ENCODE measurements at regions not wholly inside any gene's neighbourhood (a gene's known extent, or its start where the extent isn't known, plus 50 kb on each side); places are given as distances from the start of the nearest gene placed in this dataset.

DNA sequence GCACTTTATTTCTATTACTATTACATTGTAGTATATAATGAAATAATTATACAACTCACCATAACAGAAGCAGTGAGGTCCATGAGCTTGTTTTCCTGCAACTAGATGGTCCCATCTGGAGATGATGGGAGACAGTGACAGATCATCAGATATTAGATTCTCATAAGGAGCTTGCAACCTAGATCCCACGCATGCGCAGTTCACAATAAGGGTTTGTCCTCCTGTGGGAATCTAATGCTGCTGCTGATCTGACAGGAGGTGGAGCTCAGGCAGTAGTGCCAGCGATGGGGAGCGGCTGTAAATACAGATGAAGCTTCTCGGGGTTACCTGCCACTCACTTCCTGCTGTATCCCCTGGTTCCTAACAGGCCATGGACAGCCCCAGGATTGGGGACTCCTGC lies 139.5 kb upstream of the TCF21 start:
- Mint-ChIP-seq H3K4me3 (no peak overlapping the region), H3K36me3 (no peaks in the 10 kb centered on the region), H3K9me3 (no peaks in the 10 kb centered on the region), H3K4me1 (ENCODE audit: low read depth) (no peaks in the 10 kb centered on the region), H3K27me3 (peaks cover 3% of the 10 kb centered on the region), H3K27ac (no peak overlapping the region)
- CTCF ChIA-PET: no interaction called here
- DNase-seq: no peak
- intact Hi-C loops (cut with micrococcal nuclease): no loop called here
- POLR2A ChIA-PET: no interaction called here

DNA sequence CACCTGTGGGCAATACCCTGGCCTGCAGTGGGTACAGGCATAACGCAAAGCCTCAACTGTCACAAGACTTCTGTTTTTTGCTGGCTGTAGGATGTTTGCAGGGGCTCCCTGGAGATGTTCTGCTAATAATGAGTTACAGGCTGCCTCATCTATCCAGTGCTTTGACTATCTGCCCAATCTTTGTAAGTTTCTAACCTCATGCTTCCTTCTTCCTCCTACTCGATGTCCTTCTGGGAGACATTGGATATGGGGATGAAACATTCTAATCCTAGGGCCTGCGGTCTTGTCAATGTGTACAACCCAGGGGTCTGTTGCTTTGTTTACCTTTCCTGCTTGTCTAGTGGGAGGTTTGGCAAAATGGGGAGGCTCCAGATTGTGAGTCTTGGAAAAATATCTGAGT lies 136.8 kb upstream of the TCF21 start:
- H3K36me3 Mint-ChIP-seq: no peaks in the 10 kb centered on the region
- no peak overlapping the region for H3K27ac Mint-ChIP-seq
- intact Hi-C loops (cut with micrococcal nuclease): no loop called here
- POLR2A ChIA-PET: no interaction called here
- H3K27me3 Mint-ChIP-seq: peaks cover 5% of the 10 kb centered on the region
- H3K4me3 Mint-ChIP-seq: no peak overlapping the region
- no peak for DNase-seq
- CTCF ChIA-PET: no interaction called here
- H3K9me3 Mint-ChIP-seq: no peaks in the 10 kb centered on the region
- H3K4me1 Mint-ChIP-seq (ENCODE audit: low read depth): no peaks in the 10 kb centered on the region

DNA sequence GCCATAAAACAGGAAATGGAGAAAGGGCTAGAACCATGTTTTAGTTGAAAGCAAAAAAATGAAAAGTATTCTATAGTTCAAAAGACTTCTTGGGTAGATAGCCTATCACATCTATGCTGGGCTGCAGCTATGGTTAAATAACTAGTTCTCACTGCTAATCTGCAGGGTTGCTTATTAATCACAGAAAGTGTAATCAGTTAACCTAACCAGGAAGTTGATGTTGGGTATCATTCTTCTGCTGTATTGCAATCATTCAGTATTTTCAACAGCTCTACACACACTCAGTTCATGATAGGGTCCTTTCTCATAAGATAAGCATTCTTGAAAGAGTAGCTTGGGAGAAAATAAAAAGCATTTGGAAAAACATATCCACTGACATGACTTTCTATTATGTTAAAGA lies 135.2 kb upstream of the TCF21 start:
- ChIA-PET CTCF (no interaction called here), POLR2A (no interaction called here)
- Mint-ChIP-seq H3K9me3 (no peaks in the 10 kb centered on the region), H3K36me3 (no peaks in the 10 kb centered on the region), H3K4me1 (ENCODE audit: low read depth) (no peaks in the 10 kb centered on the region), H3K27ac (no peak overlapping the region), H3K4me3 (no peak overlapping the region), H3K27me3 (peaks cover 2% of the 10 kb centered on the region)
- DNase-seq: no peak
- intact Hi-C loops (cut with micrococcal nuclease): no loop called here

DNA sequence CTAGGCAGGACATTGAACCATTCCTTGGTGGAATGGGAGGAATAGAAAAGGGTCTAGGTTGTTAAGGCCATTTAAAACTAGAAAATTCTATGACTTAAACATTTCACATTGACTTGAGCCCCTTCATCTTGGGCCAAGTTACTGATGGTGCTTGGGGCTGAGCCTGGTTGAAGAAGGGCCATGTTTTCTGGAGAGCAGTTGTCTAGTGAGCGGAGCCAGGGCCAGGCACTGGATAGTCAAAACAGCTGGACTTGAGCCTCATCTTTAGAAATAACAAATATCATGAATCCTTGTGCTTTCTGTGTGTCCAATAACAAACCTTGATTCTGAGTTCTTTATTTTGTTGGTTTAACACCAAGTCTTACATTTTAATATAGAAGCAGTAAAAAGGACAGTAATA lies 134.6 kb upstream of the TCF21 start:
- CTCF ChIA-PET: no interaction called here
- intact Hi-C loops (cut with micrococcal nuclease): no loop called here
- Mint-ChIP-seq H3K4me1 (ENCODE audit: low read depth) (no peaks in the 10 kb centered on the region), H3K4me3 (no peak overlapping the region), H3K27ac (no peak overlapping the region), H3K27me3 (peaks cover 2% of the 10 kb centered on the region), H3K9me3 (no peaks in the 10 kb centered on the region), H3K36me3 (no peaks in the 10 kb centered on the region)
- DNase-seq: no peak
- POLR2A ChIA-PET: no interaction called here

DNA sequence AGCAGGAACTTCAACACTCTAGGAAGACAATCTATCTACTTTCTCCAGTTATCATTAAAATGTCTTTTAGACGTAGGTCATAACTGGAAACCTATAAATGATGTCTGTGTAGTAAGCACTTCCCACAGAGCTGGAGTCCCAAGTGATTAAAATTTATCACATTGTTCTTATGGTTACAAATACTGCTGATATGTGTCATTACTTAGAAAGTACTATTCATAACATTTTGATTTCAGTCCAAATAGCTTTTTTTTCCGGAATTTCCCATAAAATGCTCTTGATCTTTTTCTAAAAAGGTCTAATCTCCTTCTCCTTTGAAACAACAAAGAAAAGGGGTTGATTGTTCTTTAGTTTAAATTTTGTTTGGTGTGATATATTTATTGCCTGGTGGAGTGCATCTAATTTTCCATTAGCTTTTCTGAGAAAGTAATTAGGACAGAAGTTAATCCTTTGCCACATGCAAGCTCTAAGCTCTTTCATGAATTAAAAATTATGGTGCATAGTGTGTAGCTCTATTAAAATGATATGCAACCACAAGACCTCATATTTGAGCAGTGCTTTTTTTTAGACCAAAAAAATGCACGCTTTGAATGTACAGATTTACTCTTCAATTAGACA lies 132.7 kb upstream of the TCF21 start:
- no peak for DNase-seq
- POLR2A ChIA-PET: no interaction called here
- no peak overlapping the region for H3K4me3 Mint-ChIP-seq
- H3K36me3 Mint-ChIP-seq: no peaks in the 10 kb centered on the region
- intact Hi-C loops (cut with micrococcal nuclease): no loop called here
- no peaks in the 10 kb centered on the region for H3K9me3 Mint-ChIP-seq
- CTCF ChIA-PET: no interaction called here
- H3K27me3 Mint-ChIP-seq: peaks cover 4% of the 10 kb centered on the region
- no peaks in the 10 kb centered on the region for H3K4me1 Mint-ChIP-seq (ENCODE audit: low read depth)
- H3K27ac Mint-ChIP-seq: no peak overlapping the region

DNA sequence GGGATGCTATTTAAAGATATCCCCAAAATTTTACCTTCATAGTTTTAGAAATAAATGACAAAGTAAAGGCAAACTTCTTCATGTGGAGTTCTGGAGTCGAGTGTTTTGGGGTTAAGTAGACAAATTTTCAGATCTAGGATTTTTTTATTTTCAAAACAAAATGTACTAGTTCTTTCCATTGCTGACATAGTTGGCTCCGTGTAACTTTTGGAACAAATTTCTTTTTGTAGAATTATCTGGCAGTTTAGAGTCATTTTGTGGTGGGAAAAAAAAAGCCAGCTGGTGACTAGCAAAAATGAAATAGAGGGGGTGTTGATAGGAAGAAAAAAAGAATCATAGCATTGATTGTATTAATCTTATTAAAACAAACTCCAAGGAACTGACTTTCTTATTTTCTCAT lies 131.6 kb upstream of the TCF21 start:
- POLR2A ChIA-PET: no interaction called here
- H3K4me1 Mint-ChIP-seq (ENCODE audit: low read depth): no peaks in the 10 kb centered on the region
- no peak overlapping the region for H3K27ac Mint-ChIP-seq
- no peaks in the 10 kb centered on the region for H3K36me3 Mint-ChIP-seq
- DNase-seq: no peak
- no peak overlapping the region for H3K4me3 Mint-ChIP-seq
- CTCF ChIA-PET: interaction anchor here (0.7 kb wide), 1 partner anchor 160 kb away, joined by 3 read pairs; no protein-coding TSS in a partner anchor
- intact Hi-C loops (cut with micrococcal nuclease): no loop called here
- no peaks in the 10 kb centered on the region for H3K9me3 Mint-ChIP-seq
- peaks cover 4% of the 10 kb centered on the region for H3K27me3 Mint-ChIP-seq

DNA sequence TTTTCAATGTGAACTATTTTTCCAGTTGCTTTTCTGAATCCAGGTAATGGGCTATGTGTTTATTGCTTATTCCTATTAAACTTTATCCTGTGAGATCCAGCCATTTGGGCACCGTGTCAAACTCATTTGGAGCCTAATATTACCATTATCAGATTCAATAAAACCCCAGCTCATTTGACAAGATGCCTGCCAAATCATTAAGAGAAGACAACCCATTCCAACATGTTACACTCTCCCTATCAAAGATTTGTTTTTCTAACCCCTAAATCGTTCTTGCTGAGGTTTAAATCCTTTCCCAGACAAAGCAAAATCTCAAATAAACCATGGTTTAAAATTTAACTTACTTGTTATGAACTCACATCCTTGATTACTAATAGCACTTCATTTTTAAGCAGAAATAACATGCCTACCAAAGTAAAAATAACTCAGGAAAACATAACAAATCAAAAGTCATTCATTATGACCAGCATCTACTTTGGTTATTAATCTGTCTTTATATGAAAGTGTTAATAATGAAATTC lies 130.0 kb upstream of the TCF21 start:
- Mint-ChIP-seq H3K9me3 (no peaks in the 10 kb centered on the region), H3K4me3 (no peak overlapping the region), H3K4me1 (ENCODE audit: low read depth) (no peaks in the 10 kb centered on the region), H3K36me3 (no peaks in the 10 kb centered on the region), H3K27ac (no peak overlapping the region), H3K27me3 (peaks cover 4% of the 10 kb centered on the region)
- CTCF ChIA-PET: no interaction called here
- intact Hi-C loops (cut with micrococcal nuclease): no loop called here
- POLR2A ChIA-PET: no interaction called here
- no peak for DNase-seq

DNA sequence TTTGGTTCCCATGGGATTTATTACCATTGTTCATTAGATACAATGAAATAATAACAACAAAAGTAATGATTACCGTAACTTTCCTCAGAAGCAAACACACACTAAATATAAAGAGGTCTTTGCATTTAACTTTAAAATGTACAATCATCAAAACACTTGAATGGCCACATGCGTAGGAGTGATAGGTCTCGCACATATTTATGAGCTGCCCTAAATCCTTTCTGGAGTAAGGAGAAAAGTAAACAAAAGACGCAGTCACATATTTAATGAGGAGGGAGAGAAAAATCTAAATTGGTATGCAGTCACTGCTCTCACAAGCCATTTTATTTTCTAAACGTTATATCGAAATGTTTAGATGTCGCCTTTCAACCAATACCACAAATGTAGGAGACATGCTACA lies 129.4 kb upstream of the TCF21 start:
- H3K4me1 Mint-ChIP-seq (ENCODE audit: low read depth): no peaks in the 10 kb centered on the region
- CTCF ChIA-PET: no interaction called here

DNA sequence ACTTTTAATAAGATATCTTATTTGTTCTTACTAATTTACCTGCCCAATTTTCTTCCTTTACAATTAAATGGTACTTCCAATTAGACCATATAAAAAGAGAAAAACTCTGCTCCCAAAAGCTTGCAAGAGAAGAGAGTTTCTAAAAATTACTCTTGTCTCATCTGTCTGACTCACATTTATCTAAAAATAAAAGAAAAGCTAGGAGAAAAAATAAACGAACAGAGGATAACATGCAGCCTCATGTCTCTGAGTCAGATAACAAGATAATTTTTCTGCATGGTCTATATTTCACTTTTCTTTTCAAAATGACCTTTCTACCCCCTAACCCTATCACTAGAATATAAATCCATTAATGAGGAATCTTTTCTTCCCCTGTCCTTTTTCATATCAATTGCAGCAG lies 127.2 kb upstream of the TCF21 start:
- ChIA-PET CTCF (no interaction called here), POLR2A (no interaction called here)
- intact Hi-C loops (cut with micrococcal nuclease): no loop called here
- DNase-seq: no peak
- Mint-ChIP-seq H3K36me3 (no peaks in the 10 kb centered on the region), H3K4me3 (no peak overlapping the region), H3K27ac (no peak overlapping the region), H3K27me3 (peaks cover 4% of the 10 kb centered on the region), H3K9me3 (no peaks in the 10 kb centered on the region), H3K4me1 (ENCODE audit: low read depth) (no peaks in the 10 kb centered on the region)

More for the DNA sequence above, 129.4 kb upstream of the TCF21 start:
- intact Hi-C loops (cut with micrococcal nuclease): no loop called here
- H3K27ac Mint-ChIP-seq: no peak overlapping the region
- no peak for DNase-seq
- POLR2A ChIA-PET: no interaction called here
- H3K27me3 Mint-ChIP-seq: peaks cover 4% of the 10 kb centered on the region
- no peaks in the 10 kb centered on the region for H3K36me3 Mint-ChIP-seq
- no peaks in the 10 kb centered on the region for H3K9me3 Mint-ChIP-seq
- H3K4me3 Mint-ChIP-seq: no peak overlapping the region

DNA sequence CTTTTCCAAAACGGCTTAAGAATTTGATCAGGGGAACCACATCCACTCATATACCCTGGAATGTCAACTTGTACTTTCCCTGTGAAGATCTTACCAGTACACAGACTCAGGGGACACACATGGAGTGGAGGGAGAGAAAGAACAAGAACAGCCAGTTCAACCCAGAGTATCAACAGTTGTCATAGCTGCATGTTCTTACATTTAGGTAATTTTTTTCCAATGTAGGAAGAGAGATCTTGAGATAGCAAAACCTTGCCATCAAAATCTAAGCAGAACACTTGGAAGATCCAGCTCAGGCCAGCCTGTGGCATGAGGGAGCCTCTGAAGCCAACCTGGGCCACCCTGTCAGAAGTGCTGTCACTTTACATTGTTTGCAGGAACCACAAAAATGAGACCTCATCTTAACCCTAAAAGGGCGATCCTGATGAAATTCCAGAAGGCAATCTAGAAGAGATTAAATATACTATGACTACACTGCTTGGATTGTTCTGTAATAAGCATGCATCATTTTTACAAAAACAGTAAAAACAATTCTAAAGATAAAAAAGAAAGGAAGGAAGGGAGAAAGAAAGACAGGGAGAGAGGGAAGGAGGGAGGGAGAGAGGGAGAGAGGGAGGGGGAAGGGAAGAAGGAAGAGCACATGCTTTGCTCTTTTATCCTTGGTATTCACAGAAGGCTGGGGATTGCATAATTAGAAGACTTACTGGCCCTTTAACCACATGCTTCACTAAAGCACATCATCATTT lies 124.7 kb upstream of the TCF21 start:
- no peak for DNase-seq
- Mint-ChIP-seq H3K36me3 (no peaks in the 10 kb centered on the region), H3K4me1 (ENCODE audit: low read depth) (no peaks in the 10 kb centered on the region), H3K4me3 (no peak overlapping the region), H3K27ac (no peak overlapping the region), H3K27me3 (peaks cover 7% of the 10 kb centered on the region), H3K9me3 (no peaks in the 10 kb centered on the region)
- ChIA-PET CTCF (no interaction called here), POLR2A (no interaction called here)
- intact Hi-C loops (cut with micrococcal nuclease): no loop called here

DNA sequence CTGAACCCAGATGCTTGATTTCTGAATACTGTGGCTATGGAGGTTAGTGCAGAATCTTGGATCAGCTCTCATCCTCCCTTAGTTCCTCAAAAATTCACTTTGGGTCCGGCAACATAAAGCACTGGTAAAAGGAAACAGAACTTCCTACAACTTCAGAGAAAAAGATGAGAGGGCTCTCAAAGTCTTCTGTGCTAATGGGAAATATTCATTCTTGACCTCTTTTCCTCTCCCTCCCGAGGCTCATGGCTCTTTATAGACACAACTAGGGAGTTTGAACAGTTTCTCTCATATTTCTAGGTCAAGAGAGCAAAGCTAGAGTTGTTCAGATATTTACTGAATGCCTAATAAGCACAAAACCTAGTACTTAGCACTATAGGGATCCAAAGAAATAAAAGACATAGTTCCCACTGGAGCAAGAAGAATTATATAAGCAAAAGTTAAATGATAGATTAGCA lies 124.1 kb upstream of the TCF21 start:
- H3K27me3 Mint-ChIP-seq: peaks cover 7% of the 10 kb centered on the region
- ChIA-PET CTCF (interaction anchor here (1.5 kb wide), 1 partner anchor 73 kb away, joined by 3 read pairs; no protein-coding TSS in a partner anchor), POLR2A (no interaction called here)
- intact Hi-C loops (cut with micrococcal nuclease): no loop called here
- no peaks in the 10 kb centered on the region for H3K9me3 Mint-ChIP-seq
- H3K4me1 Mint-ChIP-seq (ENCODE audit: low read depth): no peaks in the 10 kb centered on the region
- no peaks in the 10 kb centered on the region for H3K36me3 Mint-ChIP-seq
- no peak overlapping the region for H3K4me3 Mint-ChIP-seq
- H3K27ac Mint-ChIP-seq: no peak overlapping the region
- DNase-seq: no peak

DNA sequence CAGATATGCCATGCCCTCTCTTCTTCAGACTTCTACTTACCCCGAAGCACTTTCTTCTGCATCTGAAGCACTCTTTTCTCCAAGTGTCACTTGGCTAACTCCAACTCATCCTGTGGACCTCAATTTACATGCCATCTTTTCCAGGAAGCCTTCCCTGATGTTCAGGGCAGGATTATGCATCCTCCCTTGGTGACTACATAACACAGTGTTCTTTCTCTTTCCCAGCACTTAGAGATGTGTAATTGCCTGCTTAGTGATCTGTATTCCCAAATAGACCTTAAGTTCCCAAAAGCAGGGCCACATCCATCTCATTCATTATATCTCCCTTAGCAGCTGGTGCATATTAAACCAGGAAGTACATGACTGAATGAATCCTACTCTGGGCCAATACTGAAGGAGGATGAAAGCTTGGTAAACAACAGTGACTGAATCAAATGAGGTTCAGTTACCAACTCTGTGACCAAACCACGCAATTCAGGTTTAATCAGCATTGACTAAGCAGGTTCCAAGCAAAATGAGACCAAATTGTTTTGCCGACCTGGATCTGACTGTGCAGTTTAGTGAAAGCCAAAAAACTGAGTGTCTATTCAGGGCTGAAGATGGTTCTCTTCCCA lies 121.4 kb upstream of the TCF21 start:
- ChIA-PET CTCF (no interaction called here), POLR2A (no interaction called here)
- Mint-ChIP-seq H3K4me3 (no peak overlapping the region), H3K36me3 (no peaks in the 10 kb centered on the region), H3K27ac (no peak overlapping the region), H3K27me3 (peaks cover 5% of the 10 kb centered on the region), H3K4me1 (ENCODE audit: low read depth) (no peaks in the 10 kb centered on the region), H3K9me3 (no peaks in the 10 kb centered on the region)
- DNase-seq: no peak
- intact Hi-C loops (cut with micrococcal nuclease): no loop called here

Data from activated CD4-positive, alpha-beta memory T cell treated with anti-CD3 and anti-CD28 coated beads for 36 hours (primary cell).